ENCODE measurements at regions not wholly inside any gene's neighbourhood (a gene's known extent, or its start where the extent isn't known, plus 50 kb on each side); places are given as distances from the start of the nearest gene placed in this dataset.

DNA sequence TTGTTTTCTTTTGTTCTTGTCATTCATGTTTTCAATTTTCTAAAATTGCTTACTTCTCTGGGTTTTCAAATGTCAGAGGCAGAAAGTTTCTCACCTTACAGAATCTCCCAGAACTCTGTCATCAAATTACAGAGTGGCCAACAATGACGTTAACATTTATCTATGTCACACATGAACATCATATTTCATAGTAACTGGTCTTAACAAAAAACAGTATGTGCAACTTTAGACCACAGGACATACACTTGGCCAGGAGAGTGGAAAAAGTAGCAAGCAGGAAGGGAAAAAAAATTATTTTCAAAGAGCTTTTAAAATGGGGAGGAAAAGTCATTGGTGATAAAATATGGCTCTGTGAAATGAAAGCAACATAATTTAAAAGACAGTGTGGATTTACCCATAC is 426.5 kb downstream of the MED13L start (continued):
- TF ChIP-seq, protein P1, sequence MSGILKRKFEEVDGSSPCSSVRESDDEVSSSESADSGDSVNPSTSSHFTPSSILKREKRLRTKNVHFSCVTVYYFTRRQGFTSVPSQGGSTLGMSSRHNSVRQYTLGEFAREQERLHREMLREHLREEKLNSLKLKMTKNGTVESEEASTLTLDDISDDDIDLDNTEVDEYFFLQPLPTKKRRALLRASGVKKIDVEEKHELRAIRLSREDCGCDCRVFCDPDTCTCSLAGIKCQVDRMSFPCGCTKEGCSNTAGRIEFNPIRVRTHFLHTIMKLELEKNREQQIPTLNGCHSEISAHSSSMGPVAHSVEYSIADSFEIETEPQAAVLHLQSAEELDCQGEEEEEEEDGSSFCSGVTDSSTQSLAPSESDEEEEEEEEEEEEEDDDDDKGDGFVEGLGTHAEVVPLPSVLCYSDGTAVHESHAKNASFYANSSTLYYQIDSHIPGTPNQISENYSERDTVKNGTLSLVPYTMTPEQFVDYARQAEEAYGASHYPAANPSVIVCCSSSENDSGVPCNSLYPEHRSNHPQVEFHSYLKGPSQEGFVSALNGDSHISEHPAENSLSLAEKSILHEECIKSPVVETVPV (CRISPR knock-in tag; IDR thresholded peaks at IDR 0.05), result no peak

DNA sequence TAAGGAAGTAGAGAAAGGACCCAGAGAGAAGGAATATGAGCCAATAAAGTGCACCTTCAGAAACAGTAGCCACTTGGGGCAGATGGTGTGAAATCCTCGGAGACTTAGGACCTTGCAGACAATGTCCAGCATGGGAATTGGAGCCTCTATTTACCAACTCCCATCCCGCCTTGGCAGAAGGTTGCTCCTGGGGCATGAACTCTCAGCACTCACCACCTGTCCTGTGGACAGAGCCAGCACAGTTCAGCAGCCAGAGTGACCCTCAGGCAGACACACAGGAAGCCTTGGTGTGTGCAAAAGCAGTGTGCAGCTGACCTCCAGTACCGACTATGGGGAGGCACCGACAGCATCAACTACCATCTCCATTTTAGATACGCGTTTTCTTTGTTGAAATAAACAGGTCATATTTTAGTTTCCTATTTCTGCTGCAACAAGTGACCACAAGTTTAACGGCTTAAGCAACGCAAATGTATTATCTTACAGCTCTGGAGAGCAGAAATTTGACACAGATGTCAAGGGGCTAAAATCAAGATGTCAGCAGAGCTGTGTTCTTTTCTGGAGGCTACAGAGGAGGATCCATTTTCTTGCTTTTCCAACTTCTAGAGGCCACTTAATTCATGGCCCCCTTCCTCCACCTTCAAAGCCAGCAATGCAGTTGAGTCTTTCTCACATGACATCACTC is 428.1 kb downstream of the MED13L start:
- no peak for TF ChIP-seq ZNF565 (CRISPR knock-in tag; conservative IDR thresholded peaks at IDR 0.05; ENCODE audit: low read depth)
- TF ChIP-seq PPARA (CRISPR knock-in tag; IDR thresholded peaks at IDR 0.05; ENCODE audit: borderline replicate concordance), result no peak
- TF ChIP-seq ISL1 (CRISPR knock-in tag; IDR thresholded peaks at IDR 0.05), result no peak
- no peak for TF ChIP-seq GLIS3 (CRISPR knock-in tag; IDR thresholded peaks at IDR 0.05)
- TF ChIP-seq CSDC2 (CRISPR knock-in tag; IDR thresholded peaks at IDR 0.05), result no peak
- TF ChIP-seq RARB (CRISPR knock-in tag; IDR thresholded peaks at IDR 0.05), result no peak
- TF ChIP-seq ESRRG (CRISPR knock-in tag; IDR thresholded peaks at IDR 0.05), result no peak
- TF ChIP-seq, protein P1 (CRISPR knock-in tag; IDR thresholded peaks at IDR 0.05), result no peak
- TF ChIP-seq ZFP30 (CRISPR knock-in tag; IDR thresholded peaks at IDR 0.05), result no peak
- TF ChIP-seq, protein P2, sequence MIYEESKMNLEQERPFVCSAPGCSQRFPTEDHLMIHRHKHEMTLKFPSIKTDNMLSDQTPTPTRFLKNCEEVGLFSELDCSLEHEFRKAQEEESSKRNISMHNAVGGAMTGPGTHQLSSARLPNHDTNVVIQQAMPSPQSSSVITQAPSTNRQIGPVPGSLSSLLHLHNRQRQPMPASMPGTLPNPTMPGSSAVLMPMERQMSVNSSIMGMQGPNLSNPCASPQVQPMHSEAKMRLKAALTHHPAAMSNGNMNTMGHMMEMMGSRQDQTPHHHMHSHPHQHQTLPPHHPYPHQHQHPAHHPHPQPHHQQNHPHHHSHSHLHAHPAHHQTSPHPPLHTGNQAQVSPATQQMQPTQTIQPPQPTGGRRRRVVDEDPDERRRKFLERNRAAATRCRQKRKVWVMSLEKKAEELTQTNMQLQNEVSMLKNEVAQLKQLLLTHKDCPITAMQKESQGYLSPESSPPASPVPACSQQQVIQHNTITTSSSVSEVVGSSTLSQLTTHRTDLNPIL (CRISPR knock-in tag; IDR thresholded peaks at IDR 0.05; ENCODE audit: low read depth), result no peak
- no peak for TF ChIP-seq BACH2 (CRISPR knock-in tag; IDR thresholded peaks at IDR 0.05; ENCODE audit: borderline replicate concordance)
- TF ChIP-seq OSR1 (CRISPR knock-in tag; IDR thresholded peaks at IDR 0.05), result no peak
- no peak for TF ChIP-seq TCF4 (CRISPR knock-in tag; IDR thresholded peaks at IDR 0.05; ENCODE audit: borderline replicate concordance)
- TF ChIP-seq ZC3H10 (CRISPR knock-in tag; IDR thresholded peaks at IDR 0.05), result no peak
- no peak for TF ChIP-seq ZNF70 (CRISPR knock-in tag; IDR thresholded peaks at IDR 0.05)
- TF ChIP-seq, protein P3, sequence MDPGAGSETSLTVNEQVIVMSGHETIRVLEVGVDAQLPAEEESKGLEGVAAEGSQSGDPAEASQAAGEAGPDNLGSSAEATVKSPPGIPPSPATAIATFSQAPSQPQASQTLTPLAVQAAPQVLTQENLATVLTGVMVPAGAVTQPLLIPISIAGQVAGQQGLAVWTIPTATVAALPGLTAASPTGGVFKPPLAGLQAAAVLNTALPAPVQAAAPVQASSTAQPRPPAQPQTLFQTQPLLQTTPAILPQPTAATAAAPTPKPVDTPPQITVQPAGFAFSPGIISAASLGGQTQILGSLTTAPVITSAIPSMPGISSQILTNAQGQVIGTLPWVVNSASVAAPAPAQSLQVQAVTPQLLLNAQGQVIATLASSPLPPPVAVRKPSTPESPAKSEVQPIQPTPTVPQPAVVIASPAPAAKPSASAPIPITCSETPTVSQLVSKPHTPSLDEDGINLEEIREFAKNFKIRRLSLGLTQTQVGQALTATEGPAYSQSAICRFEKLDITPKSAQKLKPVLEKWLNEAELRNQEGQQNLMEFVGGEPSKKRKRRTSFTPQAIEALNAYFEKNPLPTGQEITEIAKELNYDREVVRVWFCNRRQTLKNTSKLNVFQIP (CRISPR knock-in tag; IDR thresholded peaks at IDR 0.05; ENCODE audit: borderline replicate concordance, low read depth), result no peak
- TF ChIP-seq, protein P4, sequence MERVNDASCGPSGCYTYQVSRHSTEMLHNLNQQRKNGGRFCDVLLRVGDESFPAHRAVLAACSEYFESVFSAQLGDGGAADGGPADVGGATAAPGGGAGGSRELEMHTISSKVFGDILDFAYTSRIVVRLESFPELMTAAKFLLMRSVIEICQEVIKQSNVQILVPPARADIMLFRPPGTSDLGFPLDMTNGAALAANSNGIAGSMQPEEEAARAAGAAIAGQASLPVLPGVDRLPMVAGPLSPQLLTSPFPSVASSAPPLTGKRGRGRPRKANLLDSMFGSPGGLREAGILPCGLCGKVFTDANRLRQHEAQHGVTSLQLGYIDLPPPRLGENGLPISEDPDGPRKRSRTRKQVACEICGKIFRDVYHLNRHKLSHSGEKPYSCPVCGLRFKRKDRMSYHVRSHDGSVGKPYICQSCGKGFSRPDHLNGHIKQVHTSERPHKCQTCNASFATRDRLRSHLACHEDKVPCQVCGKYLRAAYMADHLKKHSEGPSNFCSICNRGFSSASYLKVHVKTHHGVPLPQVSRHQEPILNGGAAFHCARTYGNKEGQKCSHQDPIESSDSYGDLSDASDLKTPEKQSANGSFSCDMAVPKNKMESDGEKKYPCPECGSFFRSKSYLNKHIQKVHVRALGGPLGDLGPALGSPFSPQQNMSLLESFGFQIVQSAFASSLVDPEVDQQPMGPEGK (CRISPR knock-in tag; IDR thresholded peaks at IDR 0.05; ENCODE audit: borderline replicate concordance), result no peak
- no peak for TF ChIP-seq ZNF8 (CRISPR knock-in tag; IDR thresholded peaks at IDR 0.05)
- TF ChIP-seq TOX (CRISPR knock-in tag; IDR thresholded peaks at IDR 0.05; ENCODE audit: borderline replicate concordance), result no peak
- no peak for ATAC-seq

DNA sequence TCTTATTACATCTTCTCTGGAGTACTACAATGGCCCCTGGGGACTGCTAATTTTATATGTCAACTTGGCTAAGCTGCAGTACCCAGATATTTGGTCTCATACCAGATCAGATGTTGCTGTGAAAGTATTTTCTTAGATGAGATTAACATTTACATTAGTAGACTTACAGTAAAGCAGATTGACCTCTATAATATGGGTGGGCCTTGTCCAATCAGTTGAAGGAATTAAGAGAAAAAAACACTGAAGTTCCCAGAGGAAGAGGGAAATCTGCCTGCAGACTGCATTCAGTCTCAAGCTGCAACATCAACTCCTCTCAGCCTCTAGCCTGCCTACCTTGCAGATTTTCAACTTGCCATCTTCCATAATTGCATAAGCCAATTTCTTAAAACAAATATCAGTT is 430.1 kb downstream of the MED13L start:
- no peak for ATAC-seq
- TF ChIP-seq RARB (CRISPR knock-in tag; IDR thresholded peaks at IDR 0.05) (no peak), ZFP3 (CRISPR knock-in tag; IDR thresholded peaks at IDR 0.05) (no peak), GLIS3 (CRISPR knock-in tag; IDR thresholded peaks at IDR 0.05) (no peak), ZNF8 (CRISPR knock-in tag; IDR thresholded peaks at IDR 0.05) (no peak), ZNF70 (CRISPR knock-in tag; IDR thresholded peaks at IDR 0.05) (no peak), ZNF565 (CRISPR knock-in tag; conservative IDR thresholded peaks at IDR 0.05; ENCODE audit: low read depth) (no peak), SNAI2 (CRISPR knock-in tag; IDR thresholded peaks at IDR 0.05) (no peak)

DNA sequence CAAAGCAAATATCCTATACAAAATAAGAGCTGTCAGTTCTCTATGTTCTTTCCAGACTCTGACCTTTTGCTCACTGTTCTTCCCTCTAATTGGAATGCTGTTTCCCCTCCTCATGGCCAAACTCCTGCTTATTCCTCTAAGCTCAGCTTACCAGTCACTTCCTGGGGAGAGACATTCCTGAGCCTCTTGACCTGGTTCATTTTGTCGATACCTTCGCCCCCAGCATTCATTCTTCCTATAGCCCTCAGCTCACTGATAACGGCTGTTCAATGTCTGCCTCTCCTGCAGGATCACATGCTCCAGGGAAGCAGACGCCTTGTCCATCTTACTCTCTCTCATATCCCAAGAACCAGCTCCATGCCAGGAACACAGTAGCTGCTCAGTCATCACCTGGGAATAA is 431.0 kb downstream of the MED13L start:
- ATAC-seq, result no peak
- no peak for TF ChIP-seq GLIS3 (CRISPR knock-in tag; IDR thresholded peaks at IDR 0.05)
- TF ChIP-seq ARNTL (CRISPR knock-in tag; IDR thresholded peaks at IDR 0.05; ENCODE audit: borderline replicate concordance, low read depth), result no peak
- no peak for TF ChIP-seq TCF4 (CRISPR knock-in tag; IDR thresholded peaks at IDR 0.05; ENCODE audit: borderline replicate concordance)
- TF ChIP-seq ZNF70 (CRISPR knock-in tag; IDR thresholded peaks at IDR 0.05), result no peak
- TF ChIP-seq, protein P1 (CRISPR knock-in tag; IDR thresholded peaks at IDR 0.05), result no peak
- no peak for TF ChIP-seq OSR1 (CRISPR knock-in tag; IDR thresholded peaks at IDR 0.05)
- TF ChIP-seq ZFP30 (CRISPR knock-in tag; IDR thresholded peaks at IDR 0.05), result no peak
- TF ChIP-seq TOX (CRISPR knock-in tag; IDR thresholded peaks at IDR 0.05; ENCODE audit: borderline replicate concordance), result no peak
- TF ChIP-seq, protein P4 (CRISPR knock-in tag; IDR thresholded peaks at IDR 0.05; ENCODE audit: borderline replicate concordance), result no peak
- TF ChIP-seq ESRRG (CRISPR knock-in tag; IDR thresholded peaks at IDR 0.05), result no peak
- no peak for TF ChIP-seq PPARA (CRISPR knock-in tag; IDR thresholded peaks at IDR 0.05; ENCODE audit: borderline replicate concordance)
- TF ChIP-seq ZNF565 (CRISPR knock-in tag; conservative IDR thresholded peaks at IDR 0.05; ENCODE audit: low read depth), result no peak
- TF ChIP-seq ZNF8 (CRISPR knock-in tag; IDR thresholded peaks at IDR 0.05), result no peak
- TF ChIP-seq BACH2 (CRISPR knock-in tag; IDR thresholded peaks at IDR 0.05; ENCODE audit: borderline replicate concordance), result no peak
